ENCODE measurements at regions not wholly inside any gene's neighbourhood (a gene's known extent, or its start where the extent isn't known, plus 50 kb on each side); places are given as distances from the start of the nearest gene placed in this dataset.

DNA sequence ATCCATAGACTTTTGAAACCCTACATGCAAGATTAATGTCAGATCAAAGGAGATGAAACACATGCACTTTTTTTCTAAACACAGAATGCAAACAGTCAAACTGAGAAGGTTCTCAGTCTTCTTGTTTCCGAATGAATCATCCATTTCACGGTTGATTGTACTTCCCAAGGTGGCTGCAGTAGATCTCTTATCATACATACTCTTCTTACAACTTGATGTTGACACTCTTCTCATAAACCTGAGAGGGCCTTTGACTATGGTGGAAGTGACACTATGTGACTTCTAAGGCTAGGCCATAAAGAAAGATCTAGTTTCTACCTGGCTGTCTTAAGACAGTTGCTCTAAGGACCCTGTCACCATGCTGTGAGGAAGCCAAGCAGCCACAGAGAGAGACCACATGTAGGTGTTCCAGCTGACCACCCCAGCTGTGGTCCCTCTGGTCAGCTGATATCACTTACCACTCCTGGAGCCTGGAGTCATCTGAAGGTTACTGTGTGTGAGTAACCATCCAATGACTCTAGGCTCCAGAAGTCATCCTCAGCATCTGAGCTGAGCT is 67.2 kb upstream of the HMGA2 start:
- TF ChIP-seq, protein P1, sequence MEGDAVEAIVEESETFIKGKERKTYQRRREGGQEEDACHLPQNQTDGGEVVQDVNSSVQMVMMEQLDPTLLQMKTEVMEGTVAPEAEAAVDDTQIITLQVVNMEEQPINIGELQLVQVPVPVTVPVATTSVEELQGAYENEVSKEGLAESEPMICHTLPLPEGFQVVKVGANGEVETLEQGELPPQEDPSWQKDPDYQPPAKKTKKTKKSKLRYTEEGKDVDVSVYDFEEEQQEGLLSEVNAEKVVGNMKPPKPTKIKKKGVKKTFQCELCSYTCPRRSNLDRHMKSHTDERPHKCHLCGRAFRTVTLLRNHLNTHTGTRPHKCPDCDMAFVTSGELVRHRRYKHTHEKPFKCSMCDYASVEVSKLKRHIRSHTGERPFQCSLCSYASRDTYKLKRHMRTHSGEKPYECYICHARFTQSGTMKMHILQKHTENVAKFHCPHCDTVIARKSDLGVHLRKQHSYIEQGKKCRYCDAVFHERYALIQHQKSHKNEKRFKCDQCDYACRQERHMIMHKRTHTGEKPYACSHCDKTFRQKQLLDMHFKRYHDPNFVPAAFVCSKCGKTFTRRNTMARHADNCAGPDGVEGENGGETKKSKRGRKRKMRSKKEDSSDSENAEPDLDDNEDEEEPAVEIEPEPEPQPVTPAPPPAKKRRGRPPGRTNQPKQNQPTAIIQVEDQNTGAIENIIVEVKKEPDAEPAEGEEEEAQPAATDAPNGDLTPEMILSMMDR (IDR thresholded peaks at IDR 0.05), result no peak
- TF ChIP-seq POLR2AphosphoS5 (IDR thresholded peaks at IDR 0.05) (no peak), EP300 (IDR thresholded peaks at IDR 0.05; ENCODE audit: low read depth) (no peak)

Measured in transverse colon (tissue), 4 donors.